Endothelial cell of umbilical vein (primary cell): ENCODE measurements at regions not wholly inside any gene's neighbourhood (a gene's known extent, or its start where the extent isn't known, plus 50 kb on each side); places are given as distances from the start of the nearest gene placed in this dataset.

Experiments
- BruUV-seq: library from RNA; stranded (reverse); fragments of 400-500 nt; replicated peaks from 2 replicates; lab custom pipeline; 2021; lab: Mats Ljungman, UMichigan
- CTCF ChIA-PET: fragments of 300-600, 350-600 bp; sonication (Branson Sonifier 250); formaldehyde crosslinking; loops from one replicate; lab custom pipeline; 2021; ENCODE audit warnings: antibody characterized with exemption, inconsistent platforms; lab: Charles Lee
- POLR2A ChIA-PET: fragments of 300-600, 350-600 bp; sonication (Branson Sonifier 250); formaldehyde crosslinking; loops from one replicate; lab custom pipeline; 2021; ENCODE audit warnings: antibody characterized with exemption, inconsistent platforms; lab: Charles Lee
- DNase-seq: peaks from one replicate; pipeline ENCODE4 v3.0.0-alpha.2; 2011; ENCODE audit warnings: low read depth, low spot score
- FAIRE-seq: peaks from 2 replicates; lab custom pipeline; 2011; peaks lifted over from hg19 to GRCh38; lab: Jason Lieb, UNC
- H2AFZ ChIP-seq: 2 replicates; pipeline ENCODE4 v1.6.0; 2012; ENCODE audit warnings: low read depth, low read length, control low read depth, inconsistent platforms
- H3K27ac ChIP-seq: 2 replicates; pipeline ENCODE4 v1.5.1; 2011; ENCODE audit warnings: low read depth, mild to moderate bottlenecking, control low read depth, low read length, moderate library complexity; ENCODE audit not compliant: insufficient read depth
- H3K27me3 ChIP-seq, 2 experiments: 2 replicates each; pipeline versions ENCODE4 v1.6.0 to v1.6.1; 2011; ENCODE audit warnings: low read length in 2 of 2, mixed read lengths in 1 of 2; ENCODE audit not compliant: control insufficient read depth in 2 of 2, insufficient read depth in 2 of 2
- H3K36me3 ChIP-seq, 2 experiments: 2 replicates in 1 of 2; 3 replicates in 1 of 2; pipeline ENCODE4 v1.5.1; 2011; ENCODE audit warnings: low read length in 2 of 2, mild to moderate bottlenecking in 1 of 2, moderate library complexity in 1 of 2; ENCODE audit not compliant: control insufficient read depth in 2 of 2, insufficient read depth in 2 of 2; ENCODE audit errors: extremely low read depth in 1 of 2
- H3K4me1 ChIP-seq: 3 replicates; pipeline ENCODE4 v1.5.1; 2011; ENCODE audit warnings: mild to moderate bottlenecking, low read length; ENCODE audit not compliant: control insufficient read depth, insufficient read depth; ENCODE audit errors: extremely low read depth
- H3K4me2 ChIP-seq: 2 replicates; pipeline ENCODE4 v1.6.1; 2011; ENCODE audit warnings: low read length, control low read depth, mixed read lengths; ENCODE audit not compliant: insufficient read depth
- H3K4me3 ChIP-seq, 3 experiments: fragments of 200-600 bp in 1 of 3; sonication (generic), shearing (Covaris generic) in 1 of 3; replicated peaks in 1 of 3; 2 replicates each; pipeline ENCODE4 v1.5.1; 2011 to 2016; ENCODE audit warnings: control low read depth in 3 of 3, low read length in 3 of 3, mild to moderate bottlenecking in 2 of 3, inconsistent platforms in 1 of 3, low read depth in 1 of 3, moderate library complexity in 1 of 3; ENCODE audit not compliant: insufficient read depth in 1 of 3
- H3K79me2 ChIP-seq: 2 replicates; pipeline ENCODE4 v1.6.0; 2012; ENCODE audit warnings: low read length, inconsistent platforms; ENCODE audit not compliant: control insufficient read depth, insufficient read depth
- H3K9ac ChIP-seq: replicated peaks from 2 replicates; pipeline ENCODE3; 2011; ENCODE audit warnings: low read length, control low read depth; ENCODE audit not compliant: insufficient read depth; ENCODE audit errors: extremely low read depth
- H3K9me1 ChIP-seq: replicated peaks from 3 replicates; pipeline ENCODE4 v1.6.0; 2011; ENCODE audit warnings: mild to moderate bottlenecking, low read length; ENCODE audit not compliant: control insufficient read depth, insufficient read depth; ENCODE audit errors: extremely low read depth
- H3K9me3 ChIP-seq: replicated peaks from 2 replicates; pipeline ENCODE4 v1.5.1; 2012; ENCODE audit warnings: low read length, inconsistent platforms; ENCODE audit not compliant: control insufficient read depth, insufficient read depth
- H4K20me1 ChIP-seq: replicated peaks from 2 replicates; pipeline ENCODE3; 2011; ENCODE audit warnings: mild to moderate bottlenecking, low read length; ENCODE audit not compliant: control insufficient read depth, insufficient read depth; ENCODE audit errors: extremely low read depth
- CTCF ChIP-seq, 2 donors: IDR thresholded peaks; 1 replicate in 1 of 2; 2 replicates in 1 of 2; pipeline ENCODE4 v1.5.1; 2011; ENCODE audit warnings: low read length in 2 of 2, mild to moderate bottlenecking in 2 of 2, moderate library complexity in 2 of 2, control low read depth in 1 of 2, inconsistent platforms in 1 of 2, low read depth in 1 of 2; ENCODE audit not compliant: insufficient read depth in 1 of 2; ENCODE audit errors: extremely low read depth in 1 of 2
- EZH2 ChIP-seq: IDR thresholded peaks from 2 replicates; pipeline ENCODE4 v1.6.1; 2012; ENCODE audit warnings: borderline replicate concordance, low read depth, mild to moderate bottlenecking, moderate library complexity, low read length, inconsistent platforms; ENCODE audit not compliant: severe bottlenecking
- FOS ChIP-seq: IDR thresholded peaks from 2 replicates; pipeline ENCODE4 v1.6.1; 2011; ENCODE audit warnings: mild to moderate bottlenecking, low read length, moderate library complexity, borderline replicate concordance; ENCODE audit not compliant: insufficient read depth
- GATA2 ChIP-seq: IDR thresholded peaks from 2 replicates; pipeline ENCODE4 v1.7.0; 2011; ENCODE audit warnings: low read depth, mild to moderate bottlenecking, moderate library complexity, mixed read lengths, low read length; ENCODE audit not compliant: insufficient read length, insufficient read depth
- JUN ChIP-seq: IDR thresholded peaks from 2 replicates; pipeline ENCODE4 v1.6.1; 2011; ENCODE audit warnings: borderline replicate concordance, low read depth; ENCODE audit not compliant: insufficient read length, insufficient read depth
- MAX ChIP-seq: IDR thresholded peaks from 2 replicates; pipeline ENCODE4 v1.6.1; 2011; ENCODE audit not compliant: insufficient read depth, insufficient read length
- MYC ChIP-seq: IDR thresholded peaks from one replicate; pipeline ENCODE4 v1.6.1; 2011; ENCODE audit warnings: mild to moderate bottlenecking, low read depth, low read length
- POLR2A ChIP-seq: IDR thresholded peaks from 2 replicates; pipeline ENCODE4 v1.6.1; 2012; ENCODE audit warnings: low read depth, mild to moderate bottlenecking, control low read depth, low read length
- POLR2AphosphoS5 ChIP-seq: IDR thresholded peaks from 2 replicates; pipeline ENCODE4 v1.6.1; 2012; ENCODE audit warnings: low read depth, mild to moderate bottlenecking, control low read depth, low read length, moderate library complexity; ENCODE audit not compliant: insufficient read depth
- dilution Hi-C: fragments of 300-500 bp; cut with MboI; formaldehyde crosslinking; loops from one replicate; pipeline ENCODE4 v1.15.0; 2019; ENCODE audit warnings: low sequenced_read_pairs; ENCODE audit not compliant: extremely low pct_ligation_motif_present
- intact Hi-C: fragments of 100-400 bp; cut with micrococcal nuclease; formaldehyde crosslinking; loops from one replicate; pipeline ENCODE4 v1.10.0; 2022

- FAIRE-seq (no peak), DNase-seq (no peak)
- H3K9me1 ChIP-seq: no peaks in the 10 kb centered on the region
- no peaks in the 10 kb centered on the region for H3K79me2 ChIP-seq
- TF ChIP-seq MAX: no peak
- no peak for TF ChIP-seq CTCF (IDR thresholded peaks at IDR 0.05; ENCODE audit: extremely low read depth in 1 of 2, insufficient read depth in 1 of 2, low read depth in 1 of 2, low read length in 2 of 2)
- ChIA-PET CTCF (interaction anchor here (1.0 kb wide), 1 partner anchor 36 kb away, joined by 3 read pairs; no protein-coding TSS in a partner anchor), POLR2A (no interaction called here)
- no peak overlapping the region for H3K27ac ChIP-seq
- no peak overlapping the region for H3K4me2 ChIP-seq
- H3K36me3 ChIP-seq: no peaks in the 10 kb centered on the region
- no peaks in the 10 kb centered on the region for H3K9me3 ChIP-seq
- no TSS peak for BruUV-seq
- intact Hi-C loops (no loop called here), dilution Hi-C loops (no loop called here)
- no peaks in the 10 kb centered on the region for H3K4me1 ChIP-seq
- no peak overlapping the region for H3K9ac ChIP-seq
- no peak overlapping the region for H2AFZ ChIP-seq
- no peaks in the 10 kb centered on the region for H3K27me3 ChIP-seq
- no peaks in the 10 kb centered on the region for H4K20me1 ChIP-seq
- no peak overlapping the region for H3K4me3 ChIP-seq
Measured at GRCh38 chr7:34357068-34357467, 300.9 kb upstream of the NPSR1 start.

GRCh38 chr7:34357946-34358345 lies 300.1 kb upstream of the NPSR1 start:
- H3K9ac ChIP-seq: no peak overlapping the region
- H3K4me1 ChIP-seq: no peaks in the 10 kb centered on the region
- DNase-seq (no peak), FAIRE-seq (no peak)
- TF ChIP-seq POLR2AphosphoS5: no peak
- no peak for TF ChIP-seq CTCF (IDR thresholded peaks at IDR 0.05; ENCODE audit: extremely low read depth in 1 of 2, insufficient read depth in 1 of 2, low read depth in 1 of 2, low read length in 2 of 2)
- TF ChIP-seq MYC: no peak
- TF ChIP-seq EZH2: no peak
- TF ChIP-seq GATA2: no peak
- TF ChIP-seq POLR2A: no peak
- no peak for TF ChIP-seq JUN
- no peak for TF ChIP-seq FOS
- TF ChIP-seq MAX: no peak
- H2AFZ ChIP-seq: no peak overlapping the region
- no peaks in the 10 kb centered on the region for H3K79me2 ChIP-seq
- H3K36me3 ChIP-seq: no peaks in the 10 kb centered on the region
- no peaks in the 10 kb centered on the region for H3K27me3 ChIP-seq
- CTCF ChIA-PET: interaction anchor here (1.0 kb wide), 1 partner anchor 37 kb away, joined by 3 read pairs; no protein-coding TSS in a partner anchor
- dilution Hi-C loops: no loop called here
- no peak overlapping the region for H3K27ac ChIP-seq
- BruUV-seq: no TSS peak
- no peaks in the 10 kb centered on the region for H4K20me1 ChIP-seq
- no peaks in the 10 kb centered on the region for H3K9me1 ChIP-seq
- H3K4me2 ChIP-seq: no peak overlapping the region
- no peaks in the 10 kb centered on the region for H3K9me3 ChIP-seq
- POLR2A ChIA-PET: no interaction called here
- intact Hi-C loops: no loop called here
- H3K4me3 ChIP-seq: no peak overlapping the region
